Femur (tissue), 1 donor: ENCODE measurements at regions not wholly inside any gene's neighbourhood (a gene's known extent, or its start where the extent isn't known, plus 50 kb on each side); places are given as distances from the start of the nearest gene placed in this dataset.

ENCODE experiments used
- DNase-seq: peaks from one replicate; pipeline ENCODE4 v3.0.0-alpha.2; 2017

DNA sequence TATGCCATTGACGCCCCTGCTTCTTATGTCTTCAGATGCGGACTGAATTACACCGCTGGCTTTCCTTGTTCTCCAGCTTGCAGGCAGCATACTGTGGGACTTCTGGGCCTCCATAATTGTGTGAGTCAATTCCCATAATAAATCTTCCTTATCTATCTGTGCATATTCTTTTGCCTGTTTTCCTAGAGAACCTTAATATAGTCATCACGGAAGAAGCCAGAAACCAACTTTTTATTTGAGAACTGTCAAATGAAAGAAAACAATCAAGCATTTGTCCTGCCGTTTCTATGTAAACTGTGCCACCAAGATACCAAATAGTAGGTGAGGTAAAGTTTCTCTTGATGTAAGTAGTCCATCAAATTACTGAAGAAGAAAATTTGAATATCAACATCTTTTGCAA, 51.8 kb upstream of the B3GALNT1 start:
- no peak for DNase-seq

DNA sequence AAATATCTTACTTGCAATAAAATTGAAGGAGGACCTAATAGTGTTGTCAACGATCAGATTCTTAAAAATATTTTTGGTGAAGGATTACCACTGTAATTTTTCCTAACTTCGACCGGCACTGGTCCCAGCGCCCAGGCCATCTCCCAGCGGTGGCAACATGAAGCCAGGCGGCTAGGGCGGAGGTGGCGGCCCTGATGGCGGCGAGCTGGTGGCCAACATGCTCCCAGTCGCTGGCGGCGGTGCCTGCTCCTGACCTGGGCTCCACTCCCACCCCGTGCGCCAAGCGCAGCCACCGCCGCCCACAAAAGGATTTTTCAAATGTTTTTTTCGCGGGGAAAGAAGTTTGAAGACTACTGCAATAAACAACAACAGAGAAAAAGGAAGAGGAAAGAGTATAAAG, 56.5 kb upstream of the B3GALNT1 start:
- DNase-seq, result no peak

DNA sequence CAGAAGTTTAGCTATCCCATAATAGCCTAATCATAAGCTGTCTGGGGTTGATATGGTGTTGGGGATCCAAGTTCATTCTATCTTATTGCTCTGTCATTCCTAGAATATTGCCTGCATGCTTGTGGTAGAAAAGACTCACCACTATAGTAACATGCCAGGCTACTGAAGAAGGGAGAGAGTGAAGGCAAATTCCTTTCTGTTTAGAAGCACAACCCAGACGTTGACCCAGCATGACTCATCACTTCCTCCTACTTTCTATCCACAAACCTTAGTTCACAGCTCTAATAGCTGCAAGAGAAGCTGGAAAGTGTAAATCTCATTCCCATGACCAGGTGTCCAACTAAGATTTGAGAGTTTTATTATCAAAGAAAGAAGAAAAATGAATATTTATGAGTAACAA, 57.8 kb upstream of the NMD3 start:
- no peak for DNase-seq

DNA sequence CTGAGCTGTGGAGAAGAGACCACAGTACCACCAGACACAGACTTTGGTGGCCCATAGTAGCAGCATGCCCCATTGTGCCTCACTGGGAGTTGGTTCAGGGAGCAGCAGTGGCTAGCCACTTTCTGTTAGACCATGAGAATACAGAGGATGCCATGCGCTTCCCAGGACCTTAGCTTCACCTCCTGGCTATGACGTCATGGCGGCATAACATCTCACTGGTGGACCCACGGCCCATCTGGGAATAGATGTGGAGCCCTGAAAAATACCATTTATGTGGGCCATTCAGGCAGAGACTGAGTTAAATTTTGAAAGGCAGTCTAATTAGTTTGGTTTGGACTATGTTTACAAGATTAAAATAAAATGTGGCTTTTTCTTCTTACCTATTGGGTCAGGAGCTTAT, 55.1 kb upstream of the NMD3 start:
- no peak for DNase-seq

DNA sequence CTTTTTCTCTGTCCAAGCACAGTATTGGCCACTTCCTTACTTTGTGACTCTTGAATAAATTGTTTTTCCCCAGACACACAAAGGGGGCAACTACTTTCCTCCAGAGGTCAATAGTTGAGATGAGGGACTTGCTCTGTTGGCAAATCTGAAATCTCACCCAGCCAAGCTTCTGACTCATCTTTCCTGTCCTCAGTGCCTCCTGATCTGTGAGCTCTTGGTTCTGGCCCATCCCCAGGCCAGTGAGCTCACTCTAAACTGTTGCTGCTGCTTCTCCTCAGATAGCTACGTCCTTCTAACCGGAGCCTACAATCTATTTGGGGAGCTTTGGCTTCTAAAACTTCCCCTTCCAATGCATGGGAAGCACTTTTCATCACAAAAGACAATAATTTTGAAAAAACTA, 50.0 kb upstream of the NMD3 start:
- DNase-seq, result peak; percentile 16
